CD4-positive, alpha-beta T cell treated with Interleukin-1 beta for 1 hour (primary cell): ENCODE measurements at regions not wholly inside any gene's neighbourhood (a gene's known extent, or its start where the extent isn't known, plus 50 kb on each side); places are given as distances from the start of the nearest gene placed in this dataset.

Experiments
- DNase-seq, 2 donors: peaks; one replicate each; pipeline ENCODE4 v3.0.0-alpha.2; 2020 to 2022

DNA sequence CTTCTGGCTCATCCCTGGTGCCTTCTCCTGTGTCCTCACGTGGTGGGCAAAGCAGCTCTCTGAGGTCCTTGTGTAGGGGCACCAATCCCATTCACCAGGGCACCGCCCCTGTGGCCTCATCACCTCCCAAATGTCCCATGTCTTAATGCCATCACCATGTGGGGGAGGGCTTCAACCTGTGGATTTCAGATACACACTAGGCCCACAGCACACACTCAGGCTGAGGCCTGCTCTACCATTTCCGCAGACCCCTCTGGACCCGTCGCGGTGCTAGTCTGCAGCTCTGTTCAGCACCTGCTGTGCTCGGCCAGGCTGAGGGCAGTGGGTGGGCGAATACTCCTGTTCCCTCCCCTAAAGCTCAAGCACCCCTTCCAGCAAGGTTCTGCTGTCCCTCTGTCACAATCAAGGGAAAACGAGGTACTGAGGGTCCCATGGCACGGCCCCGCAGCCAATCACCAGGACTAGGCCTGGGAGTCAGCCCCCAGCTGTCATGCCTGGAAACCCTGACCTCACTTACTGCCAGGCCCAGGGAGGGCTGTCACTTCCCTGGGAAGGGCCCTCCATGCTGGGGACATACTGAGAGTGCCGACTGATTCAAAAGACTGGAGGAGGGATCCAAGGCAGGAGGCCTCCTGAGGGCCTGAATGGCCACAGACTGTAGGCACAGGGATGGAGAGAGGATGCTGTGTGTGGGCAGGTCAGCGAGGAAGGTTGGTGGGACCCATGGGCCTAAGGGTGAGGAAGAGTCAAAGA, 123.8 kb upstream of the RET start:
- no peak for DNase-seq

DNA sequence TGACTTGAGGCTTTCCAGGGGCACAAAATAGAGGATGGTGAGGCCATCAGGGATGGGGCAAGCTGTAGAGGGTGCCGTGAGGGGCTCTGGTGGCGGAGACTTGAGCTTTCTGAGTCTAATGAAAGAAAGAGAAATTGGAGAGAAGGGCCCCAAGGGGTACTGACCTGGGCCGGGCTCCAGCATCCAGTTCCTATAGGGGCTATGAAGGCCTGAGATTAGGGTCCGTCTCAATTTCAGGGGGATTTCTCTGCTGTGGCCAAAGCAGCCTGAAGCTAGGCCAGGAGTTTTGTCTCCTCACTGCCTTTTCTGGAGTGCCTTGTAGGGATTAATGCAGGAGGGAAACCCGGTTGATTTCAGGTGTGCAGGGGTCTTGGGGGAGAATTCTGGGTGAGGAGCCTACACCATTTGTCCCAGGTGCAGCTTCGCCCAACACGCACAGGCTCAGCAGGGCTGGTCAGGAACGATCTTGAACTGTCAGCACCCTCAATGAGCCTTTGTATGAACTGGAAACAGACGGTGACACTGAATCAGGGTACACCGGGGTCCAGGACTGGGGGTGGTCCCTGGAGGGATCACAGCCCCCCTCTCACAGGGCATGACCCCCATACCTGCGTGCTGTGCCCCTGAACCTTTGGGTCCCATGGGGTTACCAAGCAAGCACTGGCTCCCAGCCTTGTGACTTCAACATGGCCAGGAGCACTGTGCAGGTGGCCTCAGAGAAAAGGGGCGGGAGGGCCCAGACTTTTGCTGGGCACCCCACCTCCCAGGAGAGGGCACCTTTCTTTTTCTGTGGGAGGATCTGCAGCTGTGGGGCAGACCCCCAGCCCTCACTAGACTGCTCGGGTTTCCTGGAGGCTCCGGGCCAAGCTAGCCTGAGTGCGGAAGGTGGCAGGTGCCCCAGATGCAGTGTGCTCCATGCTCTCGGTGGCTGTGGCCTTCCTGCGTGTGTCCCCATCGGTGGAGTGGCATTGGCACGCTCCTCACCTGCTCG, 122.9 kb upstream of the RET start:
- no peak for DNase-seq

GRCh38 chr10:42954766-42955492, 121.9 kb upstream of the RET start:
- DNase-seq = no peak

DNA sequence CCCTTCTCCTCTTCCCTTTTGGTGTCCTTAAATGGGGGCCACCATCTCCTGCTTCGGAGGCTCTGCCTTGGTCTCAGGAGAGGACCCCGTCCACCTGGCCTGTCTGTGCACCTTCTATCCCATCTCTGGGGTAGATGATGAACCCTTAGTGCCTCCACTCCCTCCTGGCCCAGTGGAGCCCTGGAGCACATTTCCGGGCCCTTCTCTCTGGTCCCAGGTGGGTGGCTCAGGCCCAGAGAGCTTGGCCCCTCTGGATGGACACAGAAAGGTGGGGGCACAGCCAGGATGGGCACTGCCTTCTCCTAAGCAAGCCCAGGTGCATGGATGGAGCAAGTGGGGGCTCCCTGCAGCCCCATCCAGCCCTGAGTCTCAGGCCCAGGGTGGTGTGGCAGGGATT, 121.4 kb upstream of the RET start:
- DNase-seq = no peak

- no peak for DNase-seq
Measured at GRCh38 chr10:42956045-42956444, 120.8 kb upstream of the RET start.

- DNase-seq = no peak
Measured at GRCh38 chr10:42958142-42958868, 118.6 kb upstream of the RET start.

- DNase-seq = no peak
Measured at GRCh38 chr10:42959833-42960232, 117.0 kb upstream of the RET start.

DNA sequence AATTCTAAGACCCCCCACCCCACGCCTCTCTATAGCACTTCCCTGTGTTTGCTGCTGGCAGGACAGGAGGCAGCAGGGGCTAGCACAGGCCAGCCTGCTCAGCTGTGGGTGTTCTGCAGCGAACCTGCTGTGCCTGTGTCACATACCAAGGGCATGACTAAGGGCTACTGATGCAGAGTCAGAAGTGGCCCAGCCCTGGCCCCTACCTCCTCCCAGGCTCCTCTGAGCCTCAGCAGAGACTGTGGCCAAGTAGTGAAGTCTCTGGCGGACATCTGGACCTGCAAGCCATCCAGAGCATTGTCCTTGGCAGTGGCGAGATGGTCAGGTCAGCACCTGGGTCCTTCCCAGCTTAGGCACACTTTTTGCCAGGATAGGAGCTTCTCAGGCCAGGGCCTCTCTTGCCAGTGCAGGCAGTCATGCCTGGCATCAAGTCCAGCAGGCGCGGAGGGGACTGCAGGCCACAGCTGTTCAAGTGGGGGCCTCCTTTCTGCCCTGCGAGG, 116.3 kb upstream of the RET start:
- DNase-seq = no peak

DNA sequence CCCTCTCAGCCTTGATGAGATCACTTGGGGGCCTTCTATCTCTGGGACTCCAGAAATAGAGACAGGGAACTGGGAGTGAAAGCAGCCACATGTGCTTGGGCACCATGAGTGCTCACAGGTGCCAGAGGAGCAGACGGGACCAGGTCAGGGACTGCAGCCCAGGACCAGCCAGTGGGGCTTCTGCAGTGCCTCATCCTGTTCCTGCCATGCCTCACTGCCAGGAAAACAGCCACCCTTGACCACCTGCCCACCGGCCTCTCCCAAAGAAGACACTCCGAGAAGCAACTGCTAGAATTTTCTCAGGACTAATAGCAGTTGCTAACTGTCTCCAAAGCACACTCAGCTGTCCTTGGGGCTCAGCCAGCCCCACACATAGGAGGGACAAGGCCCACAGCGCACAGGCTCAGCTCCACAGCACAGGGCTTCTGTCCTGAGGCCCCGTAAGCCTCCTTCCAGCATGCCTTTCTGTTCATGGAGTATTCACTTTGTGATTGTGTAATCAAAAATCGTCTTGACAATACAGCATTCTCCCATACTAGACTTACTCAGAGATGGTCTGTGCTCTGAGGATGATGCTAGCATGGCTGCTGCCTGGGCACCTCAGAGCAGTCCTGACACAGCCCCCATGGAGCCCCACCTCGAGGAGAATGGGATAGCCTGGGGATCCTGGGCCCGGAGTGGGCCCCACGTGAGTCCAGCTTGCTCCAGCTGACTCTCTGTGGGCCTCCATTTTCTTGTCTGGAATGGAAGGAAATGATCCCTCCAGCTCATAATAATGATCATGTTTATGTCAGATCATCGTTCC, 115.7 kb upstream of the RET start:
- no peak for DNase-seq

GRCh38 chr10:42961796-42962109, 115.1 kb upstream of the RET start:
- no peak for DNase-seq

DNA sequence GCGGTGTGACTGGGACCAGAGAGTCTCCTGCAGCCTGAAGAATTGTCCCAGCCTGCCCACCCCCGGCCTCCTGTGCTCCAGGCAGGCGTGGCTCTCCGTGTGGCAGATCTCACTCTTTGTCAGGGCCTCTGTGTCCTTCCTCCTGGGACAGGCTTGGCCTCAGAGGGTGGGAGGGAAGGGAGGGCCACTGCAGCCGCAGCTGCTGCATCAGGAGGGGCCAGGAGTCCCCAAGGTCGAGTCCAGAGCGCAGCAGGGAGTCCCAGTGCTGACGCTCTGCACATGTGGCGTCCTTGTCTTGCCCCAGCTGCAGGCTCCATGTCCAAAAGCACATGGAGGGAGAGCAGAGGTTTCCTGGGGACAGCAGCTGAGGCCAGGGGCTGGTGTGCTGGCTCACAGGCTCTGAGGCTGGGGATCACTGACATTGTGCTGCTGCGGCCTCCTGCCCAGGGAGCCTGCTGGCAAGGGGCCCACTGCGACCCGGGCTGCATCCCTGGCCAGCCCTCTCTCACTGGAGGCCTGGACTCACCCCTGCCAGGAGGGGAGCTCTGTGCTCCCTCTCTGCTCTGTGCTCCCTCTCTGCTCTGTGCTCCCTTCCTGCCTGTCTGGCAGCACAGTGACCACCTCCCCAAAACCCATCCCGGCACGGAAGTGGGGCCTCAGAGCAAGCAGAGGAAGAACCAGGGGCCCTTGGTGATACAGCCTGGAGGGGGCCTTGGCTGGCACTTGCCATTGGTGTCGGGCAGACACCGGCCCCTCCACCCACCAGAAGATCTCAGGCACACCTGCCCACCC, 114.6 kb upstream of the RET start:
- no peak for DNase-seq

- no peak for DNase-seq
Measured at GRCh38 chr10:42962902-42963231, 114.0 kb upstream of the RET start.

DNA sequence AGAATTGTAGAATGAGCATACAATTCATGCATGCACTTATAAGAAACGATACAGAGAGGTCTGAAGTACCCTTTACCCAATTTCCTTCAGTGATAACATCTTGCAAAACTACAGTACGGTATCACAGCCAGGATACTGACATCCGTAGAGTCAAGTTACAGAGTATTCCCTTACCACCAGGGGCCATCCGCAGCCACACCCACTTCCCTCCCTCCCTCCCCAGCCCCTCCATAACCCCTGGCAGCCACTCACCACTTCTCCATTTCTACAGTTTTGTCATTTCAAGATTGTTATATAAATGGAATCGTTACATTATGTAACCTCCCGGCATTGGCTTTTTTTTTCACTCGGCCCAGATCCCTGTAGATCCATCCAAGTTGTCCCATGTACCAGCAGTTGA, 113.6 kb upstream of the RET start:
- no peak for DNase-seq

DNA sequence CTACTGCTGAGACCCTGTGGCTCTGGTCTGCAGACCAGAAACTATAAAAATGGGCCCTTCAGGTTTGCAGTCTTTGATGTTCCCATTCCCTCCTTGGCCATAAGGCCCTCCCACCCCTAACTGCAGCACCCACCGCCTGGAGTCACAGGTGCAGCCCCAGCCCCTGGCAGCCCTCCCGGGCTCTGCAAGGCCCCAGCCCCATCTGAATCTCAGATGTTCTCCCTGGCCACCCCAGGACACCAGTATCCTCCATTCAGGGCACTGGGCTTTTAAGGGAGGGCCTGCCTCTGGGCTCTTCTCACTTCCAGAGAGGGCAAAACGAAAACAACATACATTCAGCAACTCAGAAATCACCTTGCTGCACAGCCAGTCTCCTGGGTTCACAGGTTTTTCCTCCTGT, 107.7 kb upstream of the RET start:
- no peak for DNase-seq

DNA sequence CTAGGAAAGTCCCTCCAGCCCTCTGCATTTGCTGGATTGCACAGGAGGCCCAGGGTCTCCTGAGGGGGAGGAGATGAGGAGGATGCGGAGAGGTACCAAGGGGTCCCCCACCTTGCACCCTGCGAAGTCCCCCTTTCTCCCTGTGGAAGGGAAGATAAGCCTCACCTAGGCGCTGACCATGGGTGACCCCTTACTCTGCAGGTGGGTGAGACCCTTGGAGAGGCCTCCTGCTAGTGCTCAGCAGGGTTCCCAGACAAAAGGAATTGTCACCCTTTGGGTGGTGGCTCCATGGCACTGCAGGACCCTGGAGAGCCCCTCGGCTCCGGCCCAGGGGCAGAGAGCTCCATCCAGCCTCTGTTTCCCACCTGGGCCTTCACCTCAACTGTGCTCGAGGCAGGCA, 107.0 kb upstream of the RET start:
- DNase-seq = no peak

- no peak for DNase-seq
Measured at GRCh38 chr10:42970451-42971250, 106.2 kb upstream of the RET start.

GRCh38 chr10:42971251-42971599, 105.6 kb upstream of the RET start:
- no peak for DNase-seq

GRCh38 chr10:42972946-42973345, 103.9 kb upstream of the RET start:
- no peak for DNase-seq

DNA sequence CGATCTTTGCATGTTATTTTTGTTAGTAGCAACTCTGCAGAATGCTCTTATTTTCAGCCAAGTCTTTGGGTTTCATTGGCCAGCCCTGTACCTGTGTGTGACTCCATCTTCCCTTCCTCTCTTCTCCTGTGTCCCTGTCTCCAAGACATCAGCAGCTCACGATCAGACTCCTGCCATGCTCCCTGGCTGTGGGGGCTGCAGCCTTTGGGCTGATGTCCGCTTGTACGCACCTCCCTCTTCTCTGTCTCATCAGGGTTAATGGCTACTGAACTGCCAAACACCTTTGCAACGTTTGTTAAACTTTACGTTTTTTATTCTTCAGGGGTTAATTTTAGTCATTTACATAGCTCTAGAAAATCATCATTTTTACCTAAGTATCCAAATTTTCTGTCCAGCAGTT, 103.5 kb upstream of the RET start:
- DNase-seq = no peak
